GM12878 (cell line): ENCODE measurements at regions not wholly inside any gene's neighbourhood (a gene's known extent, or its start where the extent isn't known, plus 50 kb on each side); places are given as distances from the start of the nearest gene placed in this dataset.

Experiments used
- ATAC-seq: fragments of 200-7000 bp; cut with Tn5 transposase; 3 replicates; pipeline ENCODE4 v1.9.1; 2020; ENCODE audit warnings: mild to moderate bottlenecking, moderate library complexity
- BruUV-seq: library from RNA; stranded (reverse); fragments of 400-500 nt; replicated peaks from 2 replicates; lab custom pipeline; 2021; lab: Mats Ljungman, UMichigan
- CTCF ChIA-PET: fragments of 300-600 bp; sonication (Branson Sonifier 250); formaldehyde crosslinking; extraction: SDS; loops from one replicate; lab custom pipeline; 2021; ENCODE audit warnings: inconsistent platforms; lab: Yijun Ruan, JAX
- POLR2A ChIA-PET: fragments of 350-600 bp; formaldehyde crosslinking; extraction: SDS; loops from one replicate; lab custom pipeline; 2021; ENCODE audit warnings: inconsistent platforms; lab: Charles Lee
- RAD21 ChIA-PET: fragments of 300-600 bp; sonication (Branson Sonifier 250); formaldehyde crosslinking; loops from one replicate; lab custom pipeline; 2023; ENCODE audit warnings: antibody characterized with exemption; ENCODE audit not compliant: unreplicated experiment; lab: Charles Lee
- SMC1A ChIA-PET: fragments of 300-600 bp; sonication (Branson Sonifier 250); formaldehyde crosslinking; loops from one replicate; lab custom pipeline; 2023; ENCODE audit not compliant: unreplicated experiment, uncharacterized antibody; lab: Charles Lee
- DNase-seq: peaks from one replicate; pipeline ENCODE4 v3.0.0-alpha.2; 2011; ENCODE audit warnings: low read depth, low spot score
- FAIRE-seq: peaks from 3 replicates; lab custom pipeline; 2011; peaks lifted over from hg19 to GRCh38; lab: Jason Lieb, UNC
- H2AFZ ChIP-seq: 2 replicates; pipeline ENCODE4 v1.6.0; 2011; ENCODE audit warnings: low read depth, low read length, control low read depth; ENCODE audit not compliant: control insufficient read depth
- H3K27ac ChIP-seq: 2 replicates; pipeline ENCODE4 v1.5.1; 2011; ENCODE audit warnings: control low read depth; ENCODE audit not compliant: control insufficient read depth, insufficient read depth
- H3K27me3 ChIP-seq, 2 experiments: replicated peaks in 1 of 2; 2 replicates each; pipeline versions ENCODE4 v1.6.0 to v1.6.1; 2011; ENCODE audit warnings: low read length in 1 of 2; ENCODE audit not compliant: control insufficient read depth in 2 of 2, insufficient read depth in 2 of 2
- H3K36me3 ChIP-seq, 2 experiments: 2 replicates each; pipeline ENCODE4 v1.5.1; 2011; ENCODE audit warnings: low read length in 1 of 2; ENCODE audit not compliant: control insufficient read depth in 2 of 2, insufficient read depth in 2 of 2
- H3K4me1 ChIP-seq: 2 replicates; pipeline ENCODE4 v1.6.1; 2011; ENCODE audit warnings: mild to moderate bottlenecking, low read length, moderate library complexity, mixed read lengths; ENCODE audit not compliant: control insufficient read depth, insufficient read depth
- H3K4me2 ChIP-seq: 2 replicates; pipeline ENCODE4 v1.6.0; 2011; ENCODE audit warnings: control low read depth; ENCODE audit not compliant: control insufficient read depth, insufficient read depth
- H3K4me3 ChIP-seq: fragments of 200-600 bp; sonication (generic); 2 replicates; pipeline ENCODE4 v1.5.1; 2016
- H3K79me2 ChIP-seq: 2 replicates; pipeline ENCODE4 v1.6.0; 2011; ENCODE audit warnings: low read length; ENCODE audit not compliant: control insufficient read depth, insufficient read depth
- H3K9ac ChIP-seq: 2 replicates; pipeline ENCODE4 v1.8.0; 2011; ENCODE audit warnings: low read length, control low read depth, mixed read lengths; ENCODE audit not compliant: control insufficient read depth, insufficient read depth
- H3K9me3 ChIP-seq: replicated peaks from 3 replicates; pipeline ENCODE4 v1.5.1; 2011; ENCODE audit warnings: mild to moderate bottlenecking, low read length; ENCODE audit not compliant: control insufficient read depth, insufficient read depth
- H4K20me1 ChIP-seq: 2 replicates; pipeline ENCODE4 v1.6.0; 2011; ENCODE audit not compliant: control insufficient read depth, insufficient read depth
- BMI1 ChIP-seq: fragments of 450-650 bp; IDR thresholded peaks from 2 replicates; pipeline ENCODE4 v1.6.1; 2016; ENCODE audit warnings: mild to moderate bottlenecking, moderate library complexity, borderline replicate concordance
- DPF2 ChIP-seq: fragments of 450-650 bp; IDR thresholded peaks from 2 replicates; pipeline ENCODE4 v1.6.1; 2017; ENCODE audit warnings: mild to moderate bottlenecking
- ELK1 ChIP-seq: IDR thresholded peaks from 2 replicates; pipeline ENCODE4 v1.6.1; 2012; ENCODE audit warnings: low read depth, low read length, improper control_type of control experiment
- ESRRA ChIP-seq: IDR thresholded peaks from 2 replicates; pipeline ENCODE4 v1.6.1; 2012; ENCODE audit warnings: mild to moderate bottlenecking, low read length, improper control_type of control experiment
- ETV6 ChIP-seq, 2 experiments: fragments of 450-650 bp in 1 of 2; IDR thresholded peaks in 1 of 2; conservative IDR thresholded peaks in 1 of 2; 2 replicates each; pipeline ENCODE4 v1.6.1; 2014; ENCODE audit warnings: antibody characterized with exemption in 1 of 2, borderline replicate concordance in 1 of 2, low read depth in 1 of 2, mild to moderate bottlenecking in 1 of 2, moderate library complexity in 1 of 2
- FOXM1 ChIP-seq: IDR thresholded peaks from 2 replicates; pipeline ENCODE4 v1.6.1; 2012; ENCODE audit warnings: low read depth, mild to moderate bottlenecking, inconsistent platforms, low read length, moderate library complexity
- GABPA ChIP-seq: IDR thresholded peaks from 2 replicates; pipeline ENCODE4 v1.6.1; 2014; ENCODE audit warnings: antibody characterized with exemption, low read depth, mild to moderate bottlenecking, inconsistent platforms
- GATAD2B ChIP-seq: fragments of 450-650 bp; conservative IDR thresholded peaks from 2 replicates; pipeline ENCODE4 v1.6.1; 2017; ENCODE audit warnings: low read depth, mild to moderate bottlenecking, moderate library complexity
- HDAC6 ChIP-seq: fragments of 200-600 bp; sonication (generic); IDR thresholded peaks from one replicate; pipeline ENCODE4 v1.8.0; 2017; ENCODE audit warnings: antibody characterized with exemption; ENCODE audit not compliant: unreplicated experiment
- IRF3 ChIP-seq: fragments of 450-650 bp; IDR thresholded peaks from 2 replicates; pipeline ENCODE4 v1.6.1; 2014; ENCODE audit warnings: mild to moderate bottlenecking
- JUNB ChIP-seq: IDR thresholded peaks from 2 replicates; pipeline ENCODE4 v1.6.1; 2016; ENCODE audit warnings: antibody characterized with exemption, mild to moderate bottlenecking
- NFYA ChIP-seq: IDR thresholded peaks from 2 replicates; pipeline ENCODE4 v1.6.1; 2011; ENCODE audit warnings: low read depth, mild to moderate bottlenecking, low read length, improper control_type of control experiment, borderline replicate concordance
- POLR2A ChIP-seq: IDR thresholded peaks from 2 replicates; pipeline ENCODE4 v1.6.1; 2011; ENCODE audit warnings: low read depth, mild to moderate bottlenecking, low read length
- RCOR1 ChIP-seq: conservative IDR thresholded peaks from 2 replicates; pipeline ENCODE4 v1.6.1; 2012; ENCODE audit warnings: low read depth, low read length, improper control_type of control experiment
- RELA ChIP-seq: fragments of 450-650 bp; IDR thresholded peaks from 2 replicates; pipeline ENCODE4 v1.8.0; 2014; ENCODE audit warnings: borderline replicate concordance; ENCODE audit not compliant: partially characterized antibody
- SMC3 ChIP-seq: IDR thresholded peaks from 2 replicates; pipeline ENCODE4 v1.6.1; 2011; ENCODE audit warnings: low read length, improper control_type of control experiment, borderline replicate concordance
- STAT1 ChIP-seq: fragments of 450-650 bp; conservative IDR thresholded peaks from 2 replicates; pipeline ENCODE4 v1.6.1; 2014; ENCODE audit warnings: antibody characterized with exemption, mild to moderate bottlenecking
- TCF3 ChIP-seq: IDR thresholded peaks from 2 replicates; pipeline ENCODE4 v1.6.1; 2012; ENCODE audit warnings: low read depth, mild to moderate bottlenecking, low read length, borderline replicate concordance; ENCODE audit not compliant: insufficient read depth
- WGBS: methylation state at CpG from one replicate; pipeline ENCODE4 v1.1.6; 2016; ENCODE audit warnings: low lambda C conversion rate; ENCODE audit not compliant: insufficient replicate concordance, insufficient coverage; ENCODE audit errors: missing lambda C conversion rate; 5-methylcytosine and 5-hydroxymethylcytosine counted together
- in situ Hi-C: fragments of 300-500 bp; cut with MboI; formaldehyde crosslinking; loops from 9 replicates; pipeline ENCODE4 v1.14.3; 2018; ENCODE audit warnings: mixed read lengths
- intact Hi-C: fragments of 100-400 bp; cut with micrococcal nuclease; formaldehyde crosslinking; loops from one replicate; pipeline ENCODE4 v1.14.2; 2022; ENCODE audit not compliant: unreplicated experiment

GRCh38 chr9:78713614-78714405 is 416.9 kb downstream of the PSAT1 start:
- DNase-seq (no peak), FAIRE-seq (no peak)
- in situ Hi-C loops, result no loop called here

More at GRCh38 chr9:78713614-78714405, 416.9 kb downstream of the PSAT1 start:
- Histone ChIP-seq H3K27ac (no peak overlapping the region), H3K79me2 (no peaks in the 10 kb centered on the region), H3K9me3 (no peaks in the 10 kb centered on the region; the same call in 2 of the 3 replicates), H3K36me3 (no peaks in the 10 kb centered on the region), H2AFZ (no peak overlapping the region), H3K9ac (no peak overlapping the region), H3K4me3 (no peak overlapping the region), H3K27me3 (no peaks in the 10 kb centered on the region; a peak in 2 of 4 replicates), H4K20me1 (no peaks in the 10 kb centered on the region), H3K4me2 (no peak overlapping the region), H3K4me1 (no peaks in the 10 kb centered on the region)
- RAD21 ChIA-PET, result no interaction called here
- CTCF ChIA-PET, result no interaction called here
- no peak for ATAC-seq
- WGBS, result 19% methylated on average over 5 of the region's 5 CpGs
- intact Hi-C loops, result no loop called here
- BruUV-seq, result no TSS peak
- SMC1A ChIA-PET, result no interaction called here
- POLR2A ChIA-PET, result no interaction called here
- TF ChIP-seq TCF3 (no peak), ETV6 (conservative IDR thresholded peaks at IDR 0.05 in 1 of 2, IDR thresholded peaks at IDR 0.05 in 1 of 2; ENCODE audit: borderline replicate concordance in 1 of 2, low read depth in 1 of 2) (no peak), GATAD2B (no peak), ESRRA (no peak), IRF3 (no peak), JUNB (no peak), SMC3 (no peak), RELA (no peak), RCOR1 (no peak), HDAC6 (no peak), ELK1 (no peak), STAT1 (no peak), NFYA (no peak), GABPA (no peak), POLR2A (no peak), FOXM1 (no peak), DPF2 (no peak), BMI1 (no peak)
